IMR-90 (cell line): ENCODE measurements at regions not wholly inside any gene's neighbourhood (a gene's known extent, or its start where the extent isn't known, plus 50 kb on each side); places are given as distances from the start of the nearest gene placed in this dataset.

Experiments
- CEBPB ChIP-seq: IDR thresholded peaks from 2 replicates; pipeline ENCODE4 v1.6.1; 2012; ENCODE audit warnings: low read depth, low read length, improper control_type of control experiment
- CTCF ChIP-seq: conservative IDR thresholded peaks from 2 replicates; pipeline ENCODE4 v1.5.1; 2012; ENCODE audit warnings: mild to moderate bottlenecking, low read depth, low read length, improper control_type of control experiment
- ELK1 ChIP-seq: fragments of 150-350 bp; IDR thresholded peaks from 2 replicates; pipeline ENCODE4 v1.6.1; 2016; ENCODE audit warnings: low read depth, mild to moderate bottlenecking, low read length, moderate library complexity, borderline replicate concordance
- MAFK ChIP-seq: IDR thresholded peaks from 2 replicates; pipeline ENCODE4 v1.6.1; 2012; ENCODE audit warnings: low read depth, low read length, improper control_type of control experiment
- MAZ ChIP-seq: IDR thresholded peaks from 2 replicates; pipeline ENCODE4 v1.6.1; 2012; ENCODE audit warnings: low read depth, mild to moderate bottlenecking, low read length, improper control_type of control experiment, moderate library complexity, borderline replicate concordance
- MXI1 ChIP-seq: IDR thresholded peaks from 2 replicates; pipeline ENCODE4 v1.6.1; 2012; ENCODE audit warnings: low read depth, mild to moderate bottlenecking, low read length, moderate library complexity, borderline replicate concordance
- POLR2A ChIP-seq: IDR thresholded peaks from 2 replicates; pipeline ENCODE4 v1.6.1; 2012; ENCODE audit warnings: mild to moderate bottlenecking, low read depth, low read length
- RAD21 ChIP-seq: IDR thresholded peaks from 2 replicates; pipeline ENCODE4 v1.6.1; 2012; ENCODE audit warnings: low read length, improper control_type of control experiment
- RCOR1 ChIP-seq: IDR thresholded peaks from 2 replicates; pipeline ENCODE4 v1.6.1; 2012; ENCODE audit warnings: mild to moderate bottlenecking, low read length, improper control_type of control experiment; ENCODE audit not compliant: insufficient replicate concordance
- RFX5 ChIP-seq: IDR thresholded peaks from 2 replicates; pipeline ENCODE4 v1.8.0; 2012; ENCODE audit warnings: low read depth, mild to moderate bottlenecking, low read length, moderate library complexity
- SMC3 ChIP-seq: fragments of 150-350 bp; IDR thresholded peaks from 2 replicates; pipeline ENCODE4 v1.6.1; 2016; ENCODE audit warnings: low read depth, mild to moderate bottlenecking, antibody characterized with exemption, low read length, moderate library complexity
- USF2 ChIP-seq: fragments of 150-350 bp; IDR thresholded peaks from 2 replicates; pipeline ENCODE4 v1.6.1; 2017; ENCODE audit warnings: mild to moderate bottlenecking, antibody characterized with exemption, low read length, low read depth

GRCh38 chr6:116997496-116997895 is 120.5 kb downstream of the RFX6 start:
- TF ChIP-seq CTCF = no peak
- no peak for TF ChIP-seq ELK1
- TF ChIP-seq RCOR1 = no peak
- no peak for TF ChIP-seq MXI1
- TF ChIP-seq POLR2A = no peak
- no peak for TF ChIP-seq RAD21
- no peak for TF ChIP-seq CEBPB
- no peak for TF ChIP-seq MAFK
- no peak for TF ChIP-seq MAZ
- no peak for TF ChIP-seq SMC3
- TF ChIP-seq USF2 = no peak
- no peak for TF ChIP-seq RFX5
